ENCODE measurements at regions not wholly inside any gene's neighbourhood (a gene's known extent, or its start where the extent isn't known, plus 50 kb on each side); places are given as distances from the start of the nearest gene placed in this dataset.

- Histone ChIP-seq H3K9me3 (ENCODE audit: insufficient read depth, low read length) (no peaks in the 10 kb centered on the region), H3K4me3 (ENCODE audit: insufficient read depth, low read length, poor library complexity, severe bottlenecking) (no peak overlapping the region), H3K36me3 (ENCODE audit: low read length) (no peaks in the 10 kb centered on the region), H3K4me2 (ENCODE audit: low read depth, low read length, poor library complexity, severe bottlenecking) (no peak overlapping the region), H2AFZ (ENCODE audit: low read depth, low read length, severe bottlenecking) (no peak overlapping the region), H3K27me3 (ENCODE audit: low read length) (no peaks in the 10 kb centered on the region), H3K79me2 (ENCODE audit: insufficient read depth, low read length) (no peaks in the 10 kb centered on the region), H4K20me1 (ENCODE audit: low read depth, low read length) (no peaks in the 10 kb centered on the region), H3K9me2 (replicated peaks; ENCODE audit: insufficient read depth, low read length) (no peaks in the 10 kb centered on the region), H3K9ac (ENCODE audit: low read length) (no peak overlapping the region), H3K27ac (ENCODE audit: low read depth, low read length) (no peak overlapping the region), H3F3A (ENCODE audit: insufficient read depth) (no peaks in the 10 kb centered on the region)
- TF ChIP-seq EZH2phosphoT487 (conservative IDR thresholded peaks at IDR 0.05; ENCODE audit: low read length) (no peak), CTCF (IDR thresholded peaks at IDR 0.05; ENCODE audit: insufficient read depth, low read length, poor library complexity, severe bottlenecking) (no peak)
These were observed 158.1 kb upstream of the GMDS start for GRCh38 chr6:2403546-2403945.

- TF ChIP-seq CTCF (IDR thresholded peaks at IDR 0.05; ENCODE audit: insufficient read depth, low read length, poor library complexity, severe bottlenecking) (no peak), EZH2phosphoT487 (conservative IDR thresholded peaks at IDR 0.05; ENCODE audit: low read length) (no peak)
- Histone ChIP-seq H3K9me3 (ENCODE audit: insufficient read depth, low read length) (no peaks in the 10 kb centered on the region), H3K27ac (ENCODE audit: low read depth, low read length) (no peak overlapping the region), H3K9ac (ENCODE audit: low read length) (no peak overlapping the region), H3K4me3 (ENCODE audit: insufficient read depth, low read length, poor library complexity, severe bottlenecking) (no peak overlapping the region), H3K79me2 (ENCODE audit: insufficient read depth, low read length) (no peaks in the 10 kb centered on the region), H3K4me2 (ENCODE audit: low read depth, low read length, poor library complexity, severe bottlenecking) (no peak overlapping the region), H2AFZ (ENCODE audit: low read depth, low read length, severe bottlenecking) (no peak overlapping the region), H3F3A (ENCODE audit: insufficient read depth) (no peaks in the 10 kb centered on the region), H3K36me3 (ENCODE audit: low read length) (no peaks in the 10 kb centered on the region), H4K20me1 (ENCODE audit: low read depth, low read length) (no peaks in the 10 kb centered on the region), H3K27me3 (ENCODE audit: low read length) (no peaks in the 10 kb centered on the region), H3K9me2 (replicated peaks; ENCODE audit: insufficient read depth, low read length) (no peaks in the 10 kb centered on the region)
These were observed 151.6 kb upstream of the GMDS start for GRCh38 chr6:2396846-2397630.

- Histone ChIP-seq H4K20me1 (ENCODE audit: low read depth, low read length) (no peaks in the 10 kb centered on the region), H3F3A (ENCODE audit: insufficient read depth) (no peaks in the 10 kb centered on the region), H3K27ac (ENCODE audit: low read depth, low read length) (no peak overlapping the region), H3K4me3 (ENCODE audit: insufficient read depth, low read length, poor library complexity, severe bottlenecking) (no peak overlapping the region), H3K9me2 (replicated peaks; ENCODE audit: insufficient read depth, low read length) (no peaks in the 10 kb centered on the region), H3K9me3 (ENCODE audit: insufficient read depth, low read length) (no peaks in the 10 kb centered on the region), H3K27me3 (ENCODE audit: low read length) (no peaks in the 10 kb centered on the region), H3K79me2 (ENCODE audit: insufficient read depth, low read length) (no peaks in the 10 kb centered on the region), H3K9ac (ENCODE audit: low read length) (no peak overlapping the region), H3K36me3 (ENCODE audit: low read length) (no peaks in the 10 kb centered on the region), H3K4me2 (ENCODE audit: low read depth, low read length, poor library complexity, severe bottlenecking) (no peak overlapping the region), H2AFZ (ENCODE audit: low read depth, low read length, severe bottlenecking) (no peak overlapping the region)
- TF ChIP-seq CTCF (IDR thresholded peaks at IDR 0.05; ENCODE audit: insufficient read depth, low read length, poor library complexity, severe bottlenecking) (no peak), EZH2phosphoT487 (conservative IDR thresholded peaks at IDR 0.05; ENCODE audit: low read length) (no peak)
These were observed 150.7 kb upstream of the GMDS start for GRCh38 chr6:2396042-2396657.

All from SU-DHL-6 (cell line).